Gastrocnemius medialis (tissue), 4 donors: ENCODE measurements at regions not wholly inside any gene's neighbourhood (a gene's known extent, or its start where the extent isn't known, plus 50 kb on each side); places are given as distances from the start of the nearest gene placed in this dataset.

Source experiments
- ATAC-seq, 2 donors: fragments of 150-250 bp; one replicate each; pipeline ENCODE4 v1.9.1; 2016
- DNase-seq, 2 donors: peaks; one replicate each; pipeline ENCODE4 v3.0.0-alpha.2; 2019
- H3K27ac ChIP-seq, 4 donors: fragments of 200-600 bp; sonication (generic); 1 replicate in 1 of 4; 2 replicates in 3 of 4; pipeline ENCODE4 v1.5.1; 2016 to 2018; ENCODE audit warnings: mild to moderate bottlenecking in 2 of 4, moderate library complexity in 1 of 4
- H3K27me3 ChIP-seq, 3 donors: fragments of 200-600 bp; sonication (generic) in 2 of 3; 1 replicate in 1 of 3; 2 replicates in 2 of 3; pipeline versions ENCODE4 v1.5.1 to v1.6.0; 2016 to 2019; ENCODE audit warnings: mild to moderate bottlenecking in 1 of 3, moderate library complexity in 1 of 3
- H3K36me3 ChIP-seq, 2 donors: fragments of 200-600 bp; sonication (generic) in 1 of 2; one replicate each; pipeline ENCODE4 v1.5.1; 2017 to 2018
- H3K4me1 ChIP-seq, 2 donors: fragments of 200-600 bp; sonication (generic) in 1 of 2; one replicate each; pipeline ENCODE4 v1.5.1; 2016 to 2017; ENCODE audit warnings: mild to moderate bottlenecking in 2 of 2
- H3K4me3 ChIP-seq, 4 donors: fragments of 200-600 bp; sonication (generic) in 3 of 4; 1 replicate in 1 of 4; 2 replicates in 3 of 4; pipeline ENCODE4 v1.5.1; 2016 to 2019; ENCODE audit warnings: mild to moderate bottlenecking in 2 of 4
- H3K9me3 ChIP-seq, 3 donors: fragments of 200-600 bp; sonication (generic) in 2 of 3; 1 replicate in 1 of 3; 2 replicates in 2 of 3; pipeline ENCODE4 v1.5.1; 2016 to 2019
- CTCF ChIP-seq, 5 experiments: fragments of 450-650 bp in 3 of 5; fragments of 200-600 bp in 2 of 5; sonication (generic) in 2 of 5; IDR thresholded peaks in 4 of 5; conservative IDR thresholded peaks in 1 of 5; 1 replicate in 4 of 5; 2 replicates in 1 of 5; pipeline ENCODE4 v1.5.1; 2016 to 2019; ENCODE audit warnings: antibody characterized with exemption in 5 of 5, mild to moderate bottlenecking in 3 of 5, moderate library complexity in 3 of 5
- POLR2A ChIP-seq, 2 donors: fragments of 450-650 bp; IDR thresholded peaks; one replicate each; pipeline ENCODE4 v1.6.1; 2017; ENCODE audit warnings: antibody characterized with exemption in 2 of 2, mild to moderate bottlenecking in 2 of 2, moderate library complexity in 2 of 2
- in situ Hi-C, 4 donors: fragments of 200-750 bp; cut with MboI; loops; one replicate each; pipeline versions ENCODE4 v1.15.0 to v1.8.0; 2017; ENCODE audit warnings: low sequenced_read_pairs in 4 of 4
- intact Hi-C: fragments of 100-400 bp; cut with DNase I; formaldehyde crosslinking; loops from one replicate; pipeline ENCODE4 v1.15.1; 2023; ENCODE audit warnings: low total_unique reads

- TF ChIP-seq POLR2A (IDR thresholded peaks at IDR 0.05) (no peak), CTCF (IDR thresholded peaks at IDR 0.05 in 4 of 5, conservative IDR thresholded peaks at IDR 0.05 in 1 of 5) (no peak)
- in situ Hi-C loops, result loop anchor here in 2 of 4 donors (25.0 kb wide), 1 partner anchor 967 kb away; no protein-coding TSS in a partner anchor
- intact Hi-C loops, result no loop called here
- no peaks in the 10 kb centered on the region for H3K9me3 ChIP-seq
- no peak overlapping the region for H3K4me3 ChIP-seq
- no peak for ATAC-seq
- H3K27ac ChIP-seq, result no peak overlapping the region
- no peaks in the 10 kb centered on the region for H3K4me1 ChIP-seq
- no peak for DNase-seq
- H3K36me3 ChIP-seq, result no peaks in the 10 kb centered on the region
- H3K27me3 ChIP-seq, result peaks cover 0 to 2% (median 0%) of the 10 kb centered on the region in 3 donors
Observed at GRCh38 chr10:118454211-118454610, 112.1 kb upstream of the FAM204A start.

GRCh38 chr10:118452098-118452497 lies 110.0 kb upstream of the FAM204A start:
- H3K36me3 ChIP-seq, result no peaks in the 10 kb centered on the region
- H3K9me3 ChIP-seq, result no peaks in the 10 kb centered on the region
- ATAC-seq (no peak), DNase-seq (no peak)
- no peak overlapping the region for H3K27ac ChIP-seq
- in situ Hi-C loops (loop anchor here in 2 of 4 donors (25.0 kb wide), 1 partner anchor 965 kb away; no protein-coding TSS in a partner anchor), intact Hi-C loops (no loop called here)
- TF ChIP-seq CTCF (IDR thresholded peaks at IDR 0.05 in 4 of 5, conservative IDR thresholded peaks at IDR 0.05 in 1 of 5), result no peak
- TF ChIP-seq POLR2A (IDR thresholded peaks at IDR 0.05), result no peak
- H3K4me3 ChIP-seq, result no peak overlapping the region
- H3K4me1 ChIP-seq, result no peaks in the 10 kb centered on the region
- H3K27me3 ChIP-seq, result peaks cover 0 to 9% (median 0%) of the 10 kb centered on the region in 3 donors

GRCh38 chr10:118449521-118449920 lies 107.4 kb upstream of the FAM204A start:
- no peaks in the 10 kb centered on the region for H3K4me1 ChIP-seq
- TF ChIP-seq CTCF (IDR thresholded peaks at IDR 0.05 in 4 of 5, conservative IDR thresholded peaks at IDR 0.05 in 1 of 5) (no peak), POLR2A (IDR thresholded peaks at IDR 0.05) (no peak)
- intact Hi-C loops (no loop called here), in situ Hi-C loops (no loop called here)
- no peak for DNase-seq
- H3K27me3 ChIP-seq, result peaks cover 0 to 9% (median 0%) of the 10 kb centered on the region in 3 donors
- no peaks in the 10 kb centered on the region for H3K9me3 ChIP-seq
- ATAC-seq, result no peak
- H3K4me3 ChIP-seq, result no peak overlapping the region
- no peak overlapping the region for H3K27ac ChIP-seq
- no peaks in the 10 kb centered on the region for H3K36me3 ChIP-seq

- DNase-seq (no peak), ATAC-seq (no peak)
- intact Hi-C loops, result no loop called here
- Histone ChIP-seq H3K4me3 (no peak overlapping the region), H3K27me3 (peaks cover 0 to 9% (median 0%) of the 10 kb centered on the region in 3 donors), H3K4me1 (no peaks in the 10 kb centered on the region), H3K36me3 (no peaks in the 10 kb centered on the region), H3K9me3 (no peaks in the 10 kb centered on the region), H3K27ac (no peak overlapping the region)
- in situ Hi-C loops, result no loop called here
- TF ChIP-seq POLR2A (IDR thresholded peaks at IDR 0.05), result no peak
- TF ChIP-seq CTCF (IDR thresholded peaks at IDR 0.05 in 4 of 5, conservative IDR thresholded peaks at IDR 0.05 in 1 of 5), result no peak
Observed at GRCh38 chr10:118448744-118449143, 106.6 kb upstream of the FAM204A start.
